SK-N-SH (cell line): ENCODE measurements at regions not wholly inside any gene's neighbourhood (a gene's known extent, or its start where the extent isn't known, plus 50 kb on each side); places are given as distances from the start of the nearest gene placed in this dataset.

Experiments used
- CTCF ChIA-PET: fragments of 300-600, 350-600 bp; formaldehyde crosslinking; extraction: SDS; loops from one replicate; lab custom pipeline; 2021; lab: Yijun Ruan, JAX
- POLR2A ChIA-PET: fragments of 350-600 bp; sonication (Branson Sonifier 250); formaldehyde crosslinking; extraction: SDS; loops from one replicate; lab custom pipeline; 2020; ENCODE audit warnings: antibody characterized with exemption, inconsistent platforms; lab: Yijun Ruan, JAX
- DNase-seq: peaks from one replicate; pipeline ENCODE4 v3.0.0; 2012
- H2AFZ ChIP-seq: fragments of 200-600 bp; sonication (generic); 2 replicates; pipeline ENCODE4 v1.8.1; 2016; ENCODE audit warnings: antibody characterized with exemption, mild to moderate bottlenecking, low read depth
- H3F3A ChIP-seq: fragments of 200-600 bp; sonication (generic); replicated peaks from 2 replicates; pipeline ENCODE3; 2016; ENCODE audit warnings: antibody characterized with exemption, mild to moderate bottlenecking; ENCODE audit not compliant: insufficient read depth
- H3K27ac ChIP-seq, 2 experiments: fragments of 200-500 bp in 1 of 2; fragments of 200-600 bp in 1 of 2; sonication (Bioruptor generic) in 1 of 2; sonication (generic), shearing (Covaris generic) in 1 of 2; 2 replicates each; pipeline versions ENCODE4 v1.5.1 to v1.6.1; 2014 to 2016; ENCODE audit warnings: low read depth in 2 of 2, inconsistent platforms in 1 of 2, low read length in 1 of 2, mild to moderate bottlenecking in 1 of 2, mixed read lengths in 1 of 2
- H3K27me3 ChIP-seq: fragments of 200-600 bp; sonication (generic), shearing (Covaris generic); 2 replicates; pipeline ENCODE4 v1.6.1; 2016; ENCODE audit warnings: mixed run types; ENCODE audit not compliant: insufficient read depth
- H3K36me3 ChIP-seq, 2 experiments: fragments of 200-500 bp in 1 of 2; fragments of 200-600 bp in 1 of 2; sonication (Bioruptor generic) in 1 of 2; sonication (generic) in 1 of 2; replicated peaks in 1 of 2; 2 replicates each; pipeline versions ENCODE3 to v1.5.1; 2014 to 2016; ENCODE audit warnings: low read length in 1 of 2, mild to moderate bottlenecking in 1 of 2; ENCODE audit not compliant: insufficient read depth in 2 of 2, control insufficient read depth in 1 of 2
- H3K4me1 ChIP-seq, 2 experiments: fragments of 200-500 bp in 1 of 2; fragments of 200-600 bp in 1 of 2; sonication (Bioruptor generic) in 1 of 2; sonication (generic), shearing (Covaris generic) in 1 of 2; 2 replicates each; pipeline versions ENCODE4 v1.5.1 to v1.6.1; 2014 to 2016; ENCODE audit warnings: low read depth in 1 of 2, low read length in 1 of 2, mixed run types in 1 of 2; ENCODE audit not compliant: insufficient read depth in 2 of 2, control insufficient read depth in 1 of 2
- H3K4me2 ChIP-seq: fragments of 200-600 bp; sonication (generic), shearing (Covaris generic); 2 replicates; pipeline ENCODE4 v1.6.1; 2017; ENCODE audit warnings: mixed run types
- H3K4me3 ChIP-seq, 2 experiments: fragments of 200-500 bp in 1 of 2; fragments of 200-600 bp in 1 of 2; sonication (Bioruptor generic) in 1 of 2; sonication (generic), shearing (Covaris generic) in 1 of 2; 2 replicates each; pipeline versions ENCODE4 v1.5.1 to v1.8.1; 2014 to 2016; ENCODE audit warnings: low read depth in 2 of 2, inconsistent platforms in 1 of 2, low read length in 1 of 2, mild to moderate bottlenecking in 1 of 2, mixed read lengths in 1 of 2, moderate library complexity in 1 of 2
- H3K79me2 ChIP-seq: fragments of 200-600 bp; sonication (generic); 2 replicates; pipeline ENCODE4 v1.8.1; 2017; ENCODE audit warnings: mild to moderate bottlenecking; ENCODE audit not compliant: insufficient read depth
- H3K9ac ChIP-seq: fragments of 200-600 bp; sonication (generic); 2 replicates; pipeline ENCODE4 v1.6.1; 2017; ENCODE audit warnings: mixed run types
- H3K9me2 ChIP-seq: fragments of 200-600 bp; sonication (generic); 2 replicates; pipeline ENCODE4 v1.6.1; 2017; ENCODE audit warnings: mixed run types
- H3K9me3 ChIP-seq: fragments of 200-600 bp; sonication (generic); 2 replicates; pipeline ENCODE4 v1.6.1; 2017; ENCODE audit warnings: mixed run types, mild to moderate bottlenecking, moderate library complexity
- H4K20me1 ChIP-seq: fragments of 200-600 bp; sonication (generic); 2 replicates; pipeline ENCODE4 v1.6.1; 2017; ENCODE audit warnings: mild to moderate bottlenecking, mixed run types; ENCODE audit not compliant: insufficient read depth
- CTCF ChIP-seq: fragments of 200-600 bp; sonication (generic); IDR thresholded peaks from 2 replicates; pipeline ENCODE4 v1.6.1; 2017; ENCODE audit warnings: antibody characterized with exemption, mild to moderate bottlenecking, moderate library complexity
- ELF1 ChIP-seq: IDR thresholded peaks from 2 replicates; pipeline ENCODE4 v1.4.0; 2012
- EP300 ChIP-seq, 2 experiments: IDR thresholded peaks; 2 replicates each; pipeline versions ENCODE4 v1.4.0 to v1.6.1; 2012; ENCODE audit warnings: borderline replicate concordance in 1 of 2, low read depth in 1 of 2, low read length in 1 of 2
- EZH2phosphoT487 ChIP-seq: fragments of 200-600 bp; sonication (generic); IDR thresholded peaks from 2 replicates; pipeline ENCODE4 v1.6.1; 2017; ENCODE audit warnings: low read depth, mixed run types, mild to moderate bottlenecking, antibody characterized with exemption, moderate library complexity, borderline replicate concordance
- FOSL2 ChIP-seq: IDR thresholded peaks from 2 replicates; pipeline ENCODE4 v1.4.0; 2012; ENCODE audit warnings: low read depth, mild to moderate bottlenecking, moderate library complexity, borderline replicate concordance
- FOXJ3 ChIP-seq: sonication (generic); formaldehyde crosslinking; IDR thresholded peaks from 2 replicates; pipeline ENCODE4 v1.5.1; 2020; ENCODE audit warnings: mild to moderate bottlenecking, missing genetic modification reagents
- FOXM1 ChIP-seq: IDR thresholded peaks from 2 replicates; pipeline ENCODE4 v1.4.0; 2012; ENCODE audit warnings: low read depth, mild to moderate bottlenecking
- GABPA ChIP-seq: IDR thresholded peaks from 2 replicates; pipeline ENCODE4 v1.4.0; 2012; ENCODE audit warnings: low read depth, mild to moderate bottlenecking
- GATA2 ChIP-seq: sonication (generic); formaldehyde crosslinking; IDR thresholded peaks from 2 replicates; pipeline ENCODE4 v1.5.0; 2020; ENCODE audit warnings: mild to moderate bottlenecking, missing genetic modification reagents
- JUND ChIP-seq: IDR thresholded peaks from 2 replicates; pipeline ENCODE4 v1.4.0; 2012
- MAX ChIP-seq: IDR thresholded peaks from 2 replicates; pipeline ENCODE4 v1.4.0; 2012; ENCODE audit warnings: low read depth
- MXI1 ChIP-seq: IDR thresholded peaks from 2 replicates; pipeline ENCODE4 v1.6.1; 2012; ENCODE audit warnings: mild to moderate bottlenecking, low read depth, low read length, improper control_type of control experiment
- NFIC ChIP-seq: IDR thresholded peaks from 2 replicates; pipeline ENCODE4 v1.4.0; 2012; ENCODE audit warnings: borderline replicate concordance
- NRF1 ChIP-seq: IDR thresholded peaks from 2 replicates; pipeline ENCODE4 v1.6.1; 2012; ENCODE audit warnings: low read depth, mild to moderate bottlenecking, low read length
- PBX3 ChIP-seq: IDR thresholded peaks from 2 replicates; pipeline ENCODE4; 2012
- POLR2AphosphoS5 ChIP-seq: IDR thresholded peaks from 2 replicates; pipeline ENCODE4 v1.6.1; 2012; ENCODE audit warnings: low read depth, low read length
- RXRA ChIP-seq: IDR thresholded peaks from 2 replicates; pipeline ENCODE4 v1.4.0; 2012; ENCODE audit warnings: low read depth, mild to moderate bottlenecking, borderline replicate concordance
- SMC3 ChIP-seq: IDR thresholded peaks from 2 replicates; pipeline ENCODE4 v1.6.1; 2012; ENCODE audit warnings: low read depth, low read length, improper control_type of control experiment
- TEAD4 ChIP-seq: IDR thresholded peaks from 2 replicates; pipeline ENCODE4 v1.4.0; 2012; ENCODE audit warnings: mild to moderate bottlenecking, borderline replicate concordance; ENCODE audit not compliant: insufficient read depth
- USF2 ChIP-seq: fragments of 150-350 bp; IDR thresholded peaks from 2 replicates; pipeline ENCODE4 v1.6.1; 2017; ENCODE audit warnings: antibody characterized with exemption, low read length, low read depth, borderline replicate concordance
- YY1 ChIP-seq: IDR thresholded peaks from 2 replicates; pipeline ENCODE4 v1.4.0; 2012; ENCODE audit warnings: low read depth, mild to moderate bottlenecking
- ZBTB33 ChIP-seq: IDR thresholded peaks from 2 replicates; pipeline ENCODE4 v1.4.0; 2012; ENCODE audit warnings: low read depth, borderline replicate concordance
- WGBS: methylation state at CpG from one replicate; pipeline ENCODE4 v1.1.6; 2017; ENCODE audit warnings: low lambda C conversion rate; 5-methylcytosine and 5-hydroxymethylcytosine counted together

- Histone ChIP-seq H3K27ac (no peak overlapping the region), H3K9ac (no peak overlapping the region), H3K4me2 (no peak overlapping the region), H3K36me3 (no peaks in the 10 kb centered on the region), H2AFZ (no peak overlapping the region), H4K20me1 (no peaks in the 10 kb centered on the region), H3K9me3 (no peaks in the 10 kb centered on the region), H3F3A (no peaks in the 10 kb centered on the region), H3K4me3 (no peak overlapping the region), H3K9me2 (no peaks in the 10 kb centered on the region), H3K79me2 (no peaks in the 10 kb centered on the region)
- CTCF ChIA-PET, result no interaction called here
- 2% methylated on average over 5 of the region's 5 CpGs for WGBS
- POLR2A ChIA-PET, result no interaction called here
- DNase-seq, result no peak
- no peak for TF ChIP-seq EP300 (IDR thresholded peaks at IDR 0.05; ENCODE audit: borderline replicate concordance in 1 of 2, low read depth in 1 of 2, low read length in 1 of 2)
- no peak for TF ChIP-seq MXI1
- TF ChIP-seq JUND, result no peak
- no peak for TF ChIP-seq POLR2AphosphoS5
- no peak for TF ChIP-seq GABPA
- no peak for TF ChIP-seq RXRA
- TF ChIP-seq FOSL2, result no peak
- TF ChIP-seq USF2, result no peak
- no peak for TF ChIP-seq SMC3
- TF ChIP-seq NFIC, result no peak
- no peak for TF ChIP-seq EZH2phosphoT487
- TF ChIP-seq PBX3, result no peak
- no peak for TF ChIP-seq GATA2 (CRISPR knock-in tag)
- TF ChIP-seq ELF1, result no peak
- TF ChIP-seq MAX, result no peak
- TF ChIP-seq NRF1, result no peak
- no peak for TF ChIP-seq YY1
- TF ChIP-seq FOXM1, result no peak
- TF ChIP-seq, all 33 proteins: peak for 0
- Histone ChIP-seq H3K27me3 (no peaks in the 10 kb centered on the region), H3K4me1 (no peaks in the 10 kb centered on the region)
Observed at GRCh38 chr3:189577050-189577951, 53.9 kb upstream of the TP63 start.

- TF ChIP-seq FOXM1, result no peak
- TF ChIP-seq GABPA, result no peak
- TF ChIP-seq CTCF, result no peak
- TF ChIP-seq TEAD4, result no peak
- TF ChIP-seq EP300 (IDR thresholded peaks at IDR 0.05; ENCODE audit: borderline replicate concordance in 1 of 2, low read depth in 1 of 2, low read length in 1 of 2), result no peak
- TF ChIP-seq FOSL2, result no peak
- no peak for TF ChIP-seq YY1
- no peak for TF ChIP-seq ZBTB33
- TF ChIP-seq ELF1, result no peak
- TF ChIP-seq GATA2 (CRISPR knock-in tag), result no peak
- no peak for TF ChIP-seq FOXJ3 (CRISPR knock-in tag)
- TF ChIP-seq NFIC, result no peak
- Histone ChIP-seq H3K79me2 (no peaks in the 10 kb centered on the region), H3F3A (no peaks in the 10 kb centered on the region), H3K27ac (no peak overlapping the region), H3K36me3 (no peaks in the 10 kb centered on the region), H3K9me3 (no peaks in the 10 kb centered on the region), H2AFZ (no peak overlapping the region), H3K4me1 (no peaks in the 10 kb centered on the region), H3K4me3 (no peak overlapping the region), H3K4me2 (no peak overlapping the region), H3K9ac (no peak overlapping the region), H4K20me1 (no peaks in the 10 kb centered on the region), H3K9me2 (no peaks in the 10 kb centered on the region), H3K27me3 (no peaks in the 10 kb centered on the region)
- ChIA-PET CTCF (no interaction called here), POLR2A (no interaction called here)
- WGBS, result 8% methylated on average over 2 of the region's 2 CpGs
- DNase-seq, result no peak
Observed at GRCh38 chr3:189580190-189580589, 51.0 kb upstream of the TP63 start.
